Fibroblast of pulmonary artery (primary cell): ENCODE measurements at regions not wholly inside any gene's neighbourhood (a gene's known extent, or its start where the extent isn't known, plus 50 kb on each side); places are given as distances from the start of the nearest gene placed in this dataset.
A peak's percentile ranks its signal among the peaks of the same experiment; 100 is the strongest.

Source experiments
- DNase-seq: peaks from one replicate; pipeline ENCODE4 v3.0.0-alpha.2; 2010; ENCODE audit warnings: low read depth
- H3K4me3 ChIP-seq: replicated peaks from 2 replicates; pipeline ENCODE4 v1.5.1; 2011; ENCODE audit warnings: low read depth, mild to moderate bottlenecking, control low read depth, low read length, moderate library complexity
- CTCF ChIP-seq: IDR thresholded peaks from 2 replicates; pipeline ENCODE4 v1.5.1; 2011; ENCODE audit warnings: mild to moderate bottlenecking, control low read depth, low read length, inconsistent platforms; ENCODE audit errors: missing control alignments

- TF ChIP-seq CTCF = no peak
- no peak overlapping the region for H3K4me3 ChIP-seq
- DNase-seq = no peak
Observed at GRCh38 chr9:88721025-88721424, 186.0 kb downstream of the NXNL2 start.

- no peak overlapping the region for H3K4me3 ChIP-seq
- no peak for DNase-seq
- TF ChIP-seq CTCF = no peak
Observed at GRCh38 chr9:88721495-88722279, 186.7 kb downstream of the NXNL2 start.

GRCh38 chr9:88722753-88723152 lies 187.8 kb downstream of the NXNL2 start:
- H3K4me3 ChIP-seq = no peak overlapping the region
- peak; percentile 60 for TF ChIP-seq CTCF
- peak; percentile 50 for DNase-seq

GRCh38 chr9:88723751-88724150 lies 188.8 kb downstream of the NXNL2 start:
- TF ChIP-seq CTCF = no peak
- no peak for DNase-seq
- H3K4me3 ChIP-seq = no peak overlapping the region

GRCh38 chr9:88724331-88724730 lies 189.4 kb downstream of the NXNL2 start:
- no peak for TF ChIP-seq CTCF
- no peak for DNase-seq
- no peak overlapping the region for H3K4me3 ChIP-seq

- H3K4me3 ChIP-seq = no peak overlapping the region
- TF ChIP-seq CTCF = no peak
- DNase-seq = no peak
Observed at GRCh38 chr9:88725300-88726019, 190.5 kb downstream of the NXNL2 start.
